Stomach smooth muscle (tissue), 2 donors: ENCODE measurements at regions not wholly inside any gene's neighbourhood (a gene's known extent, or its start where the extent isn't known, plus 50 kb on each side); places are given as distances from the start of the nearest gene placed in this dataset.
"Not testable (repeated sequence)": the region's sequence is repeated elsewhere in the genome, so short reads cannot be mapped to it uniquely, and the experiment has no call there.

Experiments used
- H3K27ac ChIP-seq: one replicate; pipeline ENCODE4 v1.7.0; 2013; ENCODE audit warnings: mild to moderate bottlenecking, low read length, inconsistent platforms
- H3K27me3 ChIP-seq, 2 donors: one replicate each; pipeline ENCODE4 v1.7.0; 2013; ENCODE audit warnings: low read length in 2 of 2; ENCODE audit not compliant: insufficient read depth in 2 of 2, control insufficient read depth in 1 of 2
- H3K36me3 ChIP-seq, 2 donors: one replicate each; pipeline ENCODE4 v1.7.0; 2013; ENCODE audit warnings: low read length in 2 of 2; ENCODE audit not compliant: control insufficient read depth in 2 of 2, insufficient read depth in 2 of 2
- H3K4me1 ChIP-seq: one replicate; pipeline ENCODE4 v1.7.0; 2013; ENCODE audit warnings: low read length; ENCODE audit not compliant: control insufficient read depth, insufficient read depth
- H3K4me3 ChIP-seq, 2 donors: one replicate each; pipeline ENCODE4 v1.7.0; 2013; ENCODE audit warnings: low read length in 2 of 2
- H3K9ac ChIP-seq, 2 donors: one replicate each; pipeline ENCODE4 v1.7.0; 2013; ENCODE audit warnings: low read length in 2 of 2, mild to moderate bottlenecking in 1 of 2
- H3K9me3 ChIP-seq, 2 donors: one replicate each; pipeline ENCODE4 v1.7.0; 2013; ENCODE audit warnings: low read length in 2 of 2; ENCODE audit not compliant: control insufficient read depth in 2 of 2
- donor health status: healthy.
- donor health status: Pancreatic carcinoma.

GRCh38 chr5:2537378-2538145 lies 213.9 kb downstream of the IRX2 start:
- Histone ChIP-seq H3K9me3 (peaks cover 4 to 8% of the 10 kb centered on the region in 2 donors), H3K36me3 (no peaks in the 10 kb centered on the region), H3K4me1 (no peaks in the 10 kb centered on the region), H3K27ac (no peak overlapping the region), H3K27me3 (no peaks in the 10 kb centered on the region), H3K9ac (no peak overlapping the region), H3K4me3 (no peak overlapping the region)

DNA sequence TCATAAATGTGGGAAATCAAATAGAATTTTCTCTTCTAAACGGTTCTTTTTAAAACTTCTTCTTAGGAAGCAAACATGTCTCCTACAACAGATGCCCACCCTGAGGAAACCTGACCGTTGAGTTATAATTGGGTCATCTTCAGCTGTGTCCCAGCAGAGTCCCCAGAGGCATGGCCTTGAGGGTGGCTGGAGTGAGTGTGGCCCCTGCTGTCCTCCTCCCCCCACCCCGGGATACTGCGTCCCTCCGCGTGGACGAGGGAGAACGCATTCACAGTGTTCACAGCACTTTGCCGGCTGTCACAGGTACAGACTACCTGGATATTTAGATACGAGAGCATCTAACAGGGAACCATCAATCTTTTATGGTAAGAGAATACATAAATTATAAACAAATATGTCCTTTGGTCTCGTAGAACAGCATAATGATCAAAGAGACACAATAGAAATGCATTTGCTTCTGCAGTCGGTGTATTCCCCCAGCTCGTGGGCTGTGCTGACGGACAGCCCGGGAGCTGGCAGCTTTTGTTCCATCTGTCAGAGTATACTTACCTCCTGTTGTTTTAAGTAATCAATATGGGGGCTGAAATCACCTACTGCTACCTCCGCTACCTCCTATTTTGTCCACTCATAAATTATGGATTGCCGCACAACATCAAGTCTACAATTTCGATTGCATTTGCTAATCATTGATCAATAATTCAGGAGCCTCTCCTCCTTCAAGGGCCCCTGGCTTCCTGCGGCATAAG lies 214.7 kb downstream of the IRX2 start:
- Histone ChIP-seq H3K36me3 (no peaks in the 10 kb centered on the region), H3K4me3 (no peak overlapping the region), H3K9me3 (peaks cover 4 to 8% of the 10 kb centered on the region in 2 donors), H3K27ac (no peak overlapping the region), H3K9ac (no peak overlapping the region), H3K27me3 (no peaks in the 10 kb centered on the region), H3K4me1 (no peaks in the 10 kb centered on the region)

DNA sequence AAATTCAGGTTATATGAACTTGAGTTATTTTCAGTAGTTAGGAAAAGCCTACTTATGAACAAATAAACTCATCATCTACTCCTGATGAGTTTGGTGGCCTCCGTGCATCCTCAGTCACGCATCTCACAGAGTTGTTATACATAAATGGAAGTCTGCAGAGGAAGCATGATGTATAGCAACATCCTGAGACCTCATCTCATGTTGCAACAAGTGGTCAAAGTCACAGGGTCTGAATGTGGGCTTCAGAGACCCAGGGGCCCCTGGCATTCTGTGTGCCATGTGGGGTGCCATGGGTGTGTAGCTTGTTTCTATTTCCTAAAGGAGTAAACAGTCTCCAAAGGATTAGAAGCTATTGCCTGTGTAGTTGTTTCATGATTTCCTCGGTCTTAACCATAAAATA lies 216.5 kb downstream of the IRX2 start:
- Histone ChIP-seq H3K4me1 (no peaks in the 10 kb centered on the region), H3K9ac (no peak overlapping the region), H3K27ac (no peak overlapping the region), H3K9me3 (peaks cover 4 to 8% of the 10 kb centered on the region in 2 donors), H3K36me3 (no peaks in the 10 kb centered on the region), H3K4me3 (no peak overlapping the region), H3K27me3 (no peaks in the 10 kb centered on the region)

- Histone ChIP-seq H3K4me1 (no peaks in the 10 kb centered on the region), H3K27ac (no peak overlapping the region), H3K4me3 (no peak overlapping the region), H3K9me3 (peaks cover 0 to 8% of the 10 kb centered on the region in 2 donors), H3K36me3 (no peaks in the 10 kb centered on the region), H3K9ac (no peak overlapping the region), H3K27me3 (no peaks in the 10 kb centered on the region)
These were observed 217.2 kb downstream of the IRX2 start for GRCh38 chr5:2534251-2534650.

- H3K27me3 ChIP-seq, H3K27ac ChIP-seq: not testable (repeated sequence)
These were observed 217.6 kb downstream of the IRX2 start for GRCh38 chr5:2533848-2534247.

GRCh38 chr5:2532809-2533208 lies 218.7 kb downstream of the IRX2 start:
- Histone ChIP-seq H3K36me3 (no peaks in the 10 kb centered on the region), H3K27ac (no peak overlapping the region), H3K4me3 (no peak overlapping the region), H3K27me3 (peaks cover 0 to 5% of the 10 kb centered on the region in 2 donors), H3K9me3 (peaks cover 0 to 8% of the 10 kb centered on the region in 2 donors), H3K9ac (no peak overlapping the region), H3K4me1 (no peaks in the 10 kb centered on the region)

More at GRCh38 chr5:2533848-2534247, 217.6 kb downstream of the IRX2 start:
- not testable (repeated sequence) for H3K36me3 ChIP-seq, H3K4me3 ChIP-seq, H3K4me1 ChIP-seq, H3K9ac ChIP-seq, H3K9me3 ChIP-seq

DNA sequence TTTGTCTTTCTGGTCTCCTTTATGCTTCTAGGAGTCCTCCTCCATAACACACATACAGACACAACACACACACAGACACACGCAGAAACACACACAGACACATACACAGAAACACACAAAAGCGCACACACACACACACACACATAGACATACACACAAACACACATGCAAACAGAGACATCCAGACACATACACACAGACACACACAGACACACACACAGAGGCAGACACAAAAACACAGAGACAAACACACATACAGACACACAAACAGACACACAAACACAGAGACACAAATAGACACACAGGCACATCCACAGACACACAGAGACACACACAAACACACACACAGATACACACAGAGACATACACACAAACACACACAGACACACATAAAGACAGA lies 220.2 kb downstream of the IRX2 start:
- peaks cover 0 to 8% of the 10 kb centered on the region in 2 donors for H3K9me3 ChIP-seq
- H3K36me3 ChIP-seq: no peaks in the 10 kb centered on the region
- no peak overlapping the region for H3K4me3 ChIP-seq
- H3K4me1 ChIP-seq: no peaks in the 10 kb centered on the region
- H3K27me3 ChIP-seq: peaks cover 0 to 7% of the 10 kb centered on the region in 2 donors
- no peak overlapping the region for H3K9ac ChIP-seq
- H3K27ac ChIP-seq: no peak overlapping the region

GRCh38 chr5:2530609-2531008 lies 220.9 kb downstream of the IRX2 start:
- peaks cover 0 to 7% of the 10 kb centered on the region in 2 donors for H3K27me3 ChIP-seq
- no peaks in the 10 kb centered on the region for H3K4me1 ChIP-seq
- H3K9ac ChIP-seq: no peak overlapping the region
- H3K9me3 ChIP-seq: peaks cover 0 to 8% of the 10 kb centered on the region in 2 donors
- no peaks in the 10 kb centered on the region for H3K36me3 ChIP-seq
- no peak overlapping the region for H3K4me3 ChIP-seq
- no peak overlapping the region for H3K27ac ChIP-seq

- Histone ChIP-seq H3K4me1 (no peaks in the 10 kb centered on the region), H3K4me3 (no peak overlapping the region), H3K27ac (no peak overlapping the region), H3K9ac (no peak overlapping the region), H3K27me3 (peaks cover 0 to 7% of the 10 kb centered on the region in 2 donors), H3K36me3 (no peaks in the 10 kb centered on the region), H3K9me3 (peaks cover 0 to 7% of the 10 kb centered on the region in 2 donors)
These were observed 221.9 kb downstream of the IRX2 start for GRCh38 chr5:2529371-2530092.

GRCh38 chr5:2525351-2525750 lies 226.1 kb downstream of the IRX2 start:
- Histone ChIP-seq H3K27me3 (peaks cover 0 to 7% of the 10 kb centered on the region in 2 donors), H3K9ac (no peak overlapping the region), H3K36me3 (no peaks in the 10 kb centered on the region), H3K4me3 (no peak overlapping the region), H3K4me1 (no peaks in the 10 kb centered on the region), H3K9me3 (no peaks in the 10 kb centered on the region), H3K27ac (no peak overlapping the region)
